Middle frontal gyrus (tissue), 1 donor: ENCODE measurements at regions not wholly inside any gene's neighbourhood (a gene's known extent, or its start where the extent isn't known, plus 50 kb on each side); places are given as distances from the start of the nearest gene placed in this dataset.

ENCODE experiments used
- DNase-seq: peaks from one replicate; pipeline ENCODE4 v3.0.0-alpha.2; 2015; ENCODE audit warnings: low spot score; ENCODE audit errors: extremely low spot score

- no peak for DNase-seq
These were observed 230.4 kb downstream of the ARRDC4 start for GRCh38 chr15:98190914-98191313.

DNA sequence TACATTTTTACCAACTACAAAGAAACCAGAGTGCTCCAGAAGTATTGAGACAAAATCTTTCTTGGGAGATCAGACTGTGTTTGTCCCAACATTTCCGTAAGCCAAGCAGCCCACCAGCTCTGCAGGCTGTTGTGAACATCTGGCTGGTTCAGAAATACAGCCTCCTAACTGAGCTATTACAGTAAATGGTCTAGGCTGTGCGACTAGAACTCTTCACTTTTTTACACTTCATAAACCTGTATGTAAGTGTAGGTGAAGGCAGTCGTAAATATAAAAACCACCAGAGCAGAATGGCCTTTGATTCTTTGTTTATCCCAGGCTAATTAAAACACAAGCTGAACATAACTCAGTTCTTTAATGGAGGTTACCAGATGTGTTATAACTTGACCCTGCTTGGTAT is 235.3 kb downstream of the ARRDC4 start:
- DNase-seq = no peak

GRCh38 chr15:98196371-98196770 is 235.9 kb downstream of the ARRDC4 start:
- no peak for DNase-seq

DNA sequence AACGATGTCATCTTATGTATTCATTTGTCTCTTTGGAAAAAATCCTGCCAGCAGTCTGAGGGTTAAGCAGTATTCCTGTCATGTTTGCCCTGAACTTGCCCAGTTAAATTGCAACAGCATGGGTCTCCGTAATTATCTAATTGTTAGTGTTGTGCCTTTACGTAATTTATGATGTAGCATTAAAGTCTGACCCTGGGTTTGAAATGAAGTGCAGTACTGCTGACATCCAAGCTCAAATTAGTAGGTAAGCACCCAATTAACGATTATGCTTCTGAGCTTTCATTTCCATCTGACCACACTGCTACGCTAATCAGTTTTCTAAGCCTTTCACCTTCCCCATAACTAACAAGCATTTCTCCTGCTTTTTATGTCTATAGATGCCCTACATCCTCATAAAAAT is 241.8 kb downstream of the ARRDC4 start:
- DNase-seq = no peak

GRCh38 chr15:98203872-98204660 is 243.6 kb downstream of the ARRDC4 start:
- DNase-seq = no peak

DNA sequence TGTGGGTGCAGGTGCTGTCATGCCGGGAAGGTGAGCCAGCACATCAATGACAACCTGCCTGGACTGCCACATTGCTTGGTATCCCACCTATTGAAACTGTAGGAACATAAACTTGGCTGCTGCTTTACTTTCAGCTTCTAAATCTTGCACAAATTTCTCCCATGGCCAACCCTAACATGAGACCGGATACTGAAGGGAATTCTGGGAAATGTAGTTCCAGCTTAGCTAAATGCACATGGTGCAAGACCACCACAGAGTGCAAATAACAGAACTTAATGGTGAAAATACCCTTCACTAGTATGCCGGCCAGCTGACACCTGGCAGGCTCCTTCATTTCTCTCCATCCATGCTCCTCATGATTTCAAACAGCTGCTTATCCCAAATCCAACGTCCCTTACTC is 247.4 kb downstream of the ARRDC4 start:
- DNase-seq = no peak

- no peak for DNase-seq
These were observed 253.0 kb downstream of the ARRDC4 start for GRCh38 chr15:98213346-98213979.

- no peak for DNase-seq
These were observed 255.7 kb downstream of the ARRDC4 start for GRCh38 chr15:98216166-98216565.

DNA sequence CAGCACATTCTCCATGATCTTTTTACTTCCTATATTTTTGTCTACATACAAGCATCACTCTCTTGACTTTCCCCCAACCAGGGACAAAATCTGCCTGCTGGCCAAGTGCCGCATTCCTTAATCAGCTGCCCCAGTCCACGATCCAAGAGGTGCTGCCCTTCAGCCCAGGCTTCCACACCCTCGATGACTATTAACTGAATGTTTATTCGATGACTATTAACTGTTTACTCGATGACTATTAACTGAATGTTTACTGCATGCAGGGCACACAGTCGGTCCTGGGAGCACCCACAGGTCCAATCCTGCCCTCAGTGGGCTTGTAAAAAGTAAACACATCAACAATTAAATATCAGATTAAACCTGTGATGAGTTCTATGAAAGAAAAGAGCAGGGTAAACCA is 256.9 kb downstream of the ARRDC4 start:
- no peak for DNase-seq

- no peak for DNase-seq
These were observed 260.6 kb downstream of the ARRDC4 start for GRCh38 chr15:98221144-98221543.

DNA sequence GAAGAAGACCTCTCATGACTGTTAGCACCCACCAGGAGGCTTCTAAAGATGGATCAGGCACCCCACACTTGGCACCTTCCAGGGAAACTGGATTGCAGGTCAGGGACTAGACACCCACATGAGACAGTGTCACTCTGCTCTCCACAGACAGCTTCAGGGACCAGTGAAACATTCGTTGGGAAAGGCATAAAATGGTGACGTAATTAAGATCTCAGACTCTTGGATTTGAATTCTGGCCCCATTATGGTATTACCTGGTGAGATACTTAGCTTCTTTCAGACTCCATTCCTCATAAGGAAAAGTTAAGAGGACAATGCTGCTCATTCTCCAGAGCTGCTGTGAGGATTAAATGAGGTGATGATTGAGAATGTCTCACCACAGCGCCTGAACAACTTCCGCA is 261.1 kb downstream of the ARRDC4 start:
- DNase-seq = no peak

DNA sequence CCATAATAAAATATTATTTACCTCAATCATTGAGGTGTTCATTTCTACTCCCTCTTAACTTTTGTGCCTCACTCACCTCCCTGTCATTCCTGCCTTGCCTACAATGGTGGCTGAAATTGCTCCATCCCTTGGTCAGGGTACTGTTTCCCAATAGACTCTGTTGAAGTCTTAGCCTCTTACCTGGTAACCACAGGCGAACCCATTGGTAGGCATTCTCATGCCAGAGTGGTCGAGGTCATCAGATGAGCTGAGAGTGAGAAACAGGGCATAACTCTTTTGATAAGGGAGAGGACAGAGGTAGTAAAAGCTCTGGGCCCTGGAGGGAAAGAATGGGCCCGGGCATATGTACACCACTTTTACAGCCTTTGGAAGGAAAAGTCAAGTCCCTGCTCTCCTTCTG is 265.6 kb downstream of the ARRDC4 start:
- DNase-seq = no peak

DNA sequence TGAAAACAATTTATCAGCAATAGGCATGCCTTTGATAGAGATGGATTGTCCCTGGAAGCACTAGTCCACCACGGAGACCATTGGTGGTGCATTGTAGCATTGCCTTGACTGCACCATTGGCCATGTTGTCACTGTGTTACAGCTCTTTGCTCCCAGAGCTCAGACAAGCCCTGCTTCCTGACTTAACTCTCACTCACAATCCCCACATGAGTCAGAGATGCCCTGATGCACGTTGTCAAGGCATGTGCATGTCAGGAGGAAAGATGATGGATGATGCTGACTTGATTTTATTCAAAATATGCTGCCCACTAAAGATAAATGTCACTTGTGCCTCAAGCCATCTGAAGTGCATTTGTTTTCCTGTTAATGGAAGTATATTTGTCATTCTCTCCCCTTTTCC is 266.1 kb downstream of the ARRDC4 start:
- no peak for DNase-seq

- DNase-seq = no peak
These were observed 268.3 kb downstream of the ARRDC4 start for GRCh38 chr15:98228846-98229245.

GRCh38 chr15:98230975-98231374 is 270.5 kb downstream of the ARRDC4 start:
- DNase-seq = no peak

DNA sequence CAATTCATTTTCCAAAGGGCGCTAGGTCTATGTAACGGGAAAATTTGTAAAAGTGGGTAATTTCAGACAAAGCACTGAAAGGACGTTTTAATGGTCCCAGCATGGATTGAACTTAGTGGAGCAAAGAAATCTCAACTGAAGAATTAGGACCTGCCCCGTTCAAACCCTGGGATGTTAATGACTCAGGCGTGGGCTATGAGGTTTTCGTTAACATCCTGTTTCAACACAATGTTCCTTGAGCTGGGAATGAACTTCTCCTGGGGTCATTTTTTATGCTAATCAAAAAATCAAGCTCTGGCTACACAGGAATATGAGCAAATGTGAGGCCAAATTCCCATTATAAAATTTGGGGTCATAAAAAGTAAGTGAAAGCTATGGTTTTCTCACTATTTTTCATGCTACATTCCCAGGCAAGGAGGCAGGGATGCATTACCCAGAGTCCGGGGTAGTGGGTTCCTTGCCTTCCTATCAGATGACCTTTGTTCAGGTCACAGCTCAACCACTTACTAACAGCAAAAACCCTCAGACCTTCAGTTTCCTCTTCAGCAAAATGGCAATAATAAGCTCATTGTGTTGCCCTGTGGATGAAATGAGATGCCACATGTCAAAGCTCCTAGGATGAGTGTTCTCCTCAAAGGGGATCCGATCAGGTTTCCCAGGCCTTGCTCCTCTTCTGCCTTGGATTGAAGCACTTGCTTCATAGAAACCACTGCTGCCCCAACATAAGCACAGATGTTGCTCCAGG is 271.4 kb downstream of the ARRDC4 start:
- no peak for DNase-seq

DNA sequence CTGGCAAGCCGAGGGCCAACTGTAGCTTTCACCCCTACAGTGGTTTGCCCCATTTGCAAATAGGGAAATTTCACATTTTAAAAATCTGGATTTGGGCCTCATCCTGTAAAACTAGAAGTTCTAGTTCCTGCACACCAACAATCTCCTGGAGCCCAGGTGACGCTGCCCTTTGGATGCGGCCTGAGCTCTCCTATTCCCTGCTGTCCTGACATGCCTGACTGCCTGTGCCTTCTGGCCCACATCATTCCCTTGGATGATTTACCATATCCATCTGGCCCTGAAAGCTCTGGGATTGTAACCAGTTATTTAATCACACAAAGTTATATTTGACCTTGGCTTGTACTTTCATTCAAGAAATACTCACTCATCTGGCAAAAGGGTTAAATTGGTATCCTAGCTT is 272.3 kb downstream of the ARRDC4 start:
- no peak for DNase-seq

DNA sequence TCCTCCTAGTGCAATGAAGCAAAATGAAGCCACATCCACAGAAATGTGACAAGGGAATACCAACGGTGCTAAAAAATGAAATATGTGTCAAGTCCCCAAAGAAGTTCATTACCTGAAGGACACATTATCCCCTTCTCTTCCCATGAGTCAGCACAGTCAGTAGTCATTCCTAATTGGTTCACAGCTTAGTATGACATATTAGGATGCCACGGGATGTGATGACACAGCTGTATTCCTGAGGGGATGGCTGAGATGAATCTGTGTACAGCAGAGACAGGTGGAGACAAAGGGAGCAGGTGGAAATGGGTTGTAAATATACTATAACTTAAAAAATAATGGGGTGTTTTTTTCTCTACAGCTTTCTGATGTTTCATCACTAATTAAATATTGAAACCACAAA is 273.4 kb downstream of the ARRDC4 start:
- no peak for DNase-seq

GRCh38 chr15:98240303-98240702 is 279.8 kb downstream of the ARRDC4 start:
- no peak for DNase-seq

DNA sequence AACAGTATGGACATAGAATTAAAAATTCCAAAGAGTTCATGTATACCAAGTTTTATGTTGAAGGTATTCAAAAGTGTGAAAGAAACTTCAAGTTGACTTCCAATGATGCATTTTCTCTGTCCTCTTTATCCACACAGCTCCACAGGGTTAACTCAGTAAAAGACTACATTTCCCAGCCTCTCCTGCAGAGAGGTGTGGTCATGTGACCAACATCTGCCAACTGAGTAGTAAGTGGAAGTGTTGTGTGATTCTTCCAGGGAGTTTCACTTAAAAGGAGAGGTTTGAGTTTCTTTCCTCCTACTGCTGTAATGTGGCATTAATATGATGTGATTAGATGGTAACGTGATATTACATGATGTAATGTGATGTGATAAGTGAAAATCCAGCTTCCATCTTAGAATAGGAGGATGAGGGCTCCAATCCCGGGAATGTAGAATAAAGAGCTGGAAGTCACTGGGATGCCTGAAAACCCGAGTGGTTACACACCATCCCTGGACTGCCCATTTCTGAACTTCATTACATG is 280.6 kb downstream of the ARRDC4 start:
- DNase-seq = no peak

GRCh38 chr15:98257290-98257689 is 296.8 kb downstream of the ARRDC4 start:
- no peak for DNase-seq

DNA sequence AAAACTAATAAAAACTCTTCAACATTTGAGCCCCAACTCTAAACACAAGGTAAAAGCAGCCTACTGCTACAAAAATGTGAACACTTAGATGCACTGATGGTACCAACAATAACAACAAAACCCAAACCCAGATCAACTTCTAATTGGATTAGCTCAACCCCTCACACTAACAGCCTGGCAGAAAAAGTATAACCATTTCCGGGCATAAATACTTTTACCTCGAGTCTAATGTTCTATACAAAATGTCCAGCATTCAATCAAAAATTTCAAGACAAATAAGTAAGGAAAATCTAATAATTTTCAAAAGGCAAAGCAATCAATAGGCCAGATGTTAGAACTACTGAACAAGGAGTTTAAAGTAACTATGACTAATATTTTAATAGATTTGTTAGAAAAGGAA is 303.3 kb downstream of the ARRDC4 start:
- no peak for DNase-seq
